Pancreas (tissue), 10 donors: ENCODE measurements at regions not wholly inside any gene's neighbourhood (a gene's known extent, or its start where the extent isn't known, plus 50 kb on each side); places are given as distances from the start of the nearest gene placed in this dataset.

Source experiments
- ATAC-seq, 4 donors: fragments of 200-7000 bp; cut with Tn5 transposase; one replicate each; pipeline versions ENCODE4 v1.8.0 to v1.9.1; 2020; ENCODE audit warnings: mild to moderate bottlenecking in 4 of 4, moderate library complexity in 4 of 4
- DNase-seq, 6 donors: peaks; one replicate each; pipeline ENCODE4 v3.0.0-alpha.2; 2020
- FAIRE-seq: peaks from 2 replicates; lab custom pipeline; 2012; peaks lifted over from hg19 to GRCh38; lab: Jason Lieb, UNC
- H3K27ac ChIP-seq, 4 donors: fragments of 200-600 bp; sonication (generic); 1 replicate in 3 of 4; 2 replicates in 1 of 4; pipeline versions ENCODE4 v1.5.0 to v1.8.0; 2020
- H3K27me3 ChIP-seq, 4 donors: fragments of 200-600 bp; one replicate each; pipeline ENCODE4 v1.8.0; 2021
- H3K36me3 ChIP-seq, 3 donors: fragments of 200-600 bp; sonication (generic) in 1 of 3; one replicate each; pipeline versions ENCODE4 v1.5.0 to v1.8.0; 2020 to 2021
- H3K4me1 ChIP-seq, 3 donors: fragments of 200-600 bp; one replicate each; pipeline ENCODE4 v1.8.0; 2021
- H3K4me3 ChIP-seq, 4 donors: fragments of 200-600 bp; sonication (generic) in 2 of 4; one replicate each; pipeline versions ENCODE4 v1.5.0 to v1.8.0; 2020 to 2021
- H3K9me3 ChIP-seq, 4 donors: fragments of 200-600 bp; one replicate each; pipeline ENCODE4 v1.8.0; 2021
- CTCF ChIP-seq, 4 donors: fragments of 200-600 bp; sonication (generic) in 3 of 4; IDR thresholded peaks; one replicate each; pipeline versions ENCODE4 v1.5.0 to v1.8.0; 2021; ENCODE audit warnings: antibody characterized with exemption in 4 of 4
- WGBS, 2 donors: extraction: QIAGEN DNeasy Blood & Tissue Kit; methylation state at CpG; one replicate each; pipeline ENCODE4 v1.1.7; 2013; 5-methylcytosine and 5-hydroxymethylcytosine counted together
- intact Hi-C, 3 donors: fragments of 100-400 bp; cut with DNase I; formaldehyde crosslinking; loops; one replicate each; pipeline versions ENCODE4 v1.11.1 to v1.14.2; 2022
- donor health status: healthy with polysubstance abuse.
- donor health status: DM: no; HTN: no; CAD: no; lungs with moderate emphysema.
- donor health status: DM: no; HTN: no; CAD: no.
- donor health status: control.
- donor health status: control.
- donor health status: Bipolar disorder and iron deficiency.
- donor health status: DM: yes; HTN: yes; CAD: no.
- donor health status: DM: no; HTN: no; CAD: no.
- donor health status: DM: no; HTN: no; CAD: no.
- donor health status: DM: yes; HTN: yes; CAD: no.

GRCh38 chr4:33923469-33923868 is 2320.8 kb downstream of the ARAP2 start:
- FAIRE-seq (no peak), ATAC-seq (no peak), DNase-seq (no peak)
- Histone ChIP-seq H3K27ac (no peak overlapping the region), H3K9me3 (no peaks in the 10 kb centered on the region), H3K4me3 (no peak overlapping the region), H3K36me3 (no peaks in the 10 kb centered on the region), H3K27me3 (no peaks in the 10 kb centered on the region), H3K4me1 (no peaks in the 10 kb centered on the region)
- no peak for TF ChIP-seq CTCF (IDR thresholded peaks at IDR 0.05)
- 71 to 80% methylated on average over 1 of the region's 1 CpG for WGBS, 2 donors
- intact Hi-C loops, result no loop called here

GRCh38 chr4:33924239-33924638 is 2320.1 kb downstream of the ARAP2 start:
- ATAC-seq, result no peak
- no peak for TF ChIP-seq CTCF (IDR thresholded peaks at IDR 0.05)
- intact Hi-C loops, result no loop called here
- H3K36me3 ChIP-seq, result no peaks in the 10 kb centered on the region
- no peaks in the 10 kb centered on the region for H3K4me1 ChIP-seq
- no peak overlapping the region for H3K27ac ChIP-seq
- 29 to 38% methylated on average over 7 of the region's 7 CpGs for WGBS, 2 donors
- no peak for DNase-seq
- FAIRE-seq, result no peak
- H3K4me3 ChIP-seq, result no peak overlapping the region
- no peaks in the 10 kb centered on the region for H3K9me3 ChIP-seq
- no peaks in the 10 kb centered on the region for H3K27me3 ChIP-seq

GRCh38 chr4:33924811-33925210 is 2319.5 kb downstream of the ARAP2 start:
- TF ChIP-seq CTCF (IDR thresholded peaks at IDR 0.05), result no peak
- FAIRE-seq, result no peak
- DNase-seq, result no peak
- Histone ChIP-seq H3K4me1 (no peaks in the 10 kb centered on the region), H3K9me3 (no peaks in the 10 kb centered on the region), H3K36me3 (no peaks in the 10 kb centered on the region), H3K27me3 (no peaks in the 10 kb centered on the region), H3K27ac (no peak overlapping the region), H3K4me3 (no peak overlapping the region)
- 27 to 39% methylated on average over 1 of the region's 1 CpG for WGBS, 2 donors
- ATAC-seq, result no peak
- intact Hi-C loops, result no loop called here

- Histone ChIP-seq H3K27me3 (no peaks in the 10 kb centered on the region), H3K4me3 (no peak overlapping the region), H3K36me3 (no peaks in the 10 kb centered on the region), H3K4me1 (no peaks in the 10 kb centered on the region), H3K9me3 (no peaks in the 10 kb centered on the region), H3K27ac (no peak overlapping the region)
- no peak for FAIRE-seq
- DNase-seq, result no peak
- ATAC-seq, result no peak
- intact Hi-C loops, result no loop called here
- TF ChIP-seq CTCF (IDR thresholded peaks at IDR 0.05), result no peak
- WGBS, 2 donors, result 16 to 18% methylated on average over 1 of the region's 1 CpG
These were observed 2313.8 kb downstream of the ARAP2 start for GRCh38 chr4:33930497-33930896.

GRCh38 chr4:33931026-33931425 is 2313.3 kb downstream of the ARAP2 start:
- Histone ChIP-seq H3K4me3 (no peak overlapping the region), H3K4me1 (no peaks in the 10 kb centered on the region), H3K36me3 (no peaks in the 10 kb centered on the region), H3K27me3 (no peaks in the 10 kb centered on the region), H3K9me3 (no peaks in the 10 kb centered on the region), H3K27ac (no peak overlapping the region)
- 28 to 30% methylated on average over 2 of the region's 2 CpGs for WGBS, 2 donors
- no peak for DNase-seq
- TF ChIP-seq CTCF (IDR thresholded peaks at IDR 0.05), result no peak
- intact Hi-C loops, result no loop called here
- no peak for ATAC-seq
- FAIRE-seq, result no peak
